BE2C (cell line): ENCODE measurements at regions not wholly inside any gene's neighbourhood (a gene's known extent, or its start where the extent isn't known, plus 50 kb on each side); places are given as distances from the start of the nearest gene placed in this dataset.

ENCODE experiments used
- DNase-seq: peaks from one replicate; pipeline ENCODE4 v3.0.0-alpha.2; 2020
- H3K27me3 ChIP-seq: fragments of 250-450 bp; sonication (Bioruptor Pico); 2 replicates; pipeline ENCODE4 v1.5.1; 2020; ENCODE audit warnings: mild to moderate bottlenecking
- H3K36me3 ChIP-seq: fragments of 250-450 bp; sonication (Bioruptor Pico); 2 replicates; pipeline ENCODE4 v1.5.1; 2020; ENCODE audit warnings: mild to moderate bottlenecking
- H3K4me1 ChIP-seq: fragments of 250-450 bp; sonication (Bioruptor Pico); 2 replicates; pipeline ENCODE4 v1.5.1; 2020
- H3K4me3 ChIP-seq: 2 replicates; pipeline ENCODE4 v1.5.1; 2011; ENCODE audit warnings: low read depth, low read length
- H3K9me3 ChIP-seq: fragments of 250-450 bp; sonication (Bioruptor Pico); 2 replicates; pipeline ENCODE4 v1.5.1; 2020
- CTCF ChIP-seq: IDR thresholded peaks from 2 replicates; pipeline ENCODE4 v1.5.1; 2012; ENCODE audit warnings: mild to moderate bottlenecking, low read depth, low read length

DNA sequence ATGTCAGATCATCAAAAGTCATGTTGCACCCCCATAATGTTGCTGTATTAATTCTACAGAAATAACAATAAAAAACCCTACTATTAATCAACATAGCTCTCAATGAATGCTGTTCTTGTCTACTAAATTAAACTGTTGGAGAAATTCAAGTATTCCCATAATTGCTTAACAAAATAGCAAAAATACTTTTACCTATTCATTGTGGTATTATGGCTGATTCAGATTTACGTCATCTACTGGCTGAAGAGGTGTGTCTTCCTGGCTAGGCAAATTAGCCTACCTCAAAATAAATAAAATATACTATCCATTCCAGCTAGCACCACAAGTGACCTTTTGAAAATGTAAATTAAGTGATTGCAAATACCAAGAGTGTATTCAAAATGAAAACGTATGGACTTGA, 249.4 kb downstream of the MEIS1 start:
- H3K4me1 ChIP-seq: no peaks in the 10 kb centered on the region
- no peaks in the 10 kb centered on the region for H3K36me3 ChIP-seq
- no peaks in the 10 kb centered on the region for H3K27me3 ChIP-seq
- no peaks in the 10 kb centered on the region for H3K9me3 ChIP-seq
- no peak overlapping the region for H3K4me3 ChIP-seq
- no peak for DNase-seq
- no peak for TF ChIP-seq CTCF

GRCh38 chr2:66686755-66687154, 251.8 kb downstream of the MEIS1 start:
- H3K4me1 ChIP-seq: no peaks in the 10 kb centered on the region
- no peaks in the 10 kb centered on the region for H3K36me3 ChIP-seq
- DNase-seq: no peak
- H3K9me3 ChIP-seq: no peaks in the 10 kb centered on the region
- no peak for TF ChIP-seq CTCF
- H3K27me3 ChIP-seq: no peaks in the 10 kb centered on the region
- no peak overlapping the region for H3K4me3 ChIP-seq

GRCh38 chr2:66688951-66689350, 254.0 kb downstream of the MEIS1 start:
- H3K36me3 ChIP-seq: no peaks in the 10 kb centered on the region
- H3K27me3 ChIP-seq: no peaks in the 10 kb centered on the region
- H3K4me3 ChIP-seq: no peak overlapping the region
- DNase-seq: no peak
- no peaks in the 10 kb centered on the region for H3K9me3 ChIP-seq
- no peaks in the 10 kb centered on the region for H3K4me1 ChIP-seq
- no peak for TF ChIP-seq CTCF

GRCh38 chr2:66689456-66690051, 254.6 kb downstream of the MEIS1 start:
- no peaks in the 10 kb centered on the region for H3K9me3 ChIP-seq
- H3K27me3 ChIP-seq: no peaks in the 10 kb centered on the region
- DNase-seq: no peak
- H3K36me3 ChIP-seq: no peaks in the 10 kb centered on the region
- no peak overlapping the region for H3K4me3 ChIP-seq
- TF ChIP-seq CTCF: no peak
- no peaks in the 10 kb centered on the region for H3K4me1 ChIP-seq

GRCh38 chr2:66691031-66691965, 256.4 kb downstream of the MEIS1 start:
- H3K4me3 ChIP-seq: no peak overlapping the region
- H3K9me3 ChIP-seq: no peaks in the 10 kb centered on the region
- no peaks in the 10 kb centered on the region for H3K36me3 ChIP-seq
- TF ChIP-seq CTCF: no peak
- no peak for DNase-seq
- H3K27me3 ChIP-seq: no peaks in the 10 kb centered on the region
- H3K4me1 ChIP-seq: no peaks in the 10 kb centered on the region

DNA sequence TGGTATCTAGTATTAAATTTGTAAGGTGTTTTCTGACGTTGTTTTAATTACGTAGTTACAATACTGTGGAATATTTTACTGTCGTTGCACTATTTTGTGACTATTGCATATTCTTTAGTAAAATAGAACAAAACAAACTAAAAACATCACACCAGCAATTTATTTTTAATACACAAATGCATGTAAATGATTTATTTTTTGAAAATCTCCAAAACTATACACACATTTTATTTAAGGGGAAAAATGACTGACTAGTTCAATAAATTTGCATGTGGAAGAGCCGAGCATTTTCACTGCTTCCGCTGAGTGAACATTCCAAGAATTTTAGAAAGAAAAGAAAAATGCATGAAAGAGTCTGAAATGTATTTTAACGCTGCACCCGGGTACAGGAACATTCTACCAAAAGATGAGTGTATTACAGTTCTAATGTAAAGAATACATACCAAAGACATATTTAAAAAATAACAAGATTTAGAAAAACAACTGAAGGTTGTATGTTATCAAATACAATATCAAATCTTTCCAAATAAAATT, 257.7 kb downstream of the MEIS1 start:
- Histone ChIP-seq H3K9me3 (no peaks in the 10 kb centered on the region), H3K4me3 (no peak overlapping the region), H3K36me3 (no peaks in the 10 kb centered on the region), H3K27me3 (no peaks in the 10 kb centered on the region), H3K4me1 (no peaks in the 10 kb centered on the region)
- no peak for DNase-seq
- no peak for TF ChIP-seq CTCF
